ENCODE measurements at regions not wholly inside any gene's neighbourhood (a gene's known extent, or its start where the extent isn't known, plus 50 kb on each side); places are given as distances from the start of the nearest gene placed in this dataset.
"Not testable (repeated sequence)": the region's sequence is repeated elsewhere in the genome, so short reads cannot be mapped to it uniquely, and the experiment has no call there.

DNA sequence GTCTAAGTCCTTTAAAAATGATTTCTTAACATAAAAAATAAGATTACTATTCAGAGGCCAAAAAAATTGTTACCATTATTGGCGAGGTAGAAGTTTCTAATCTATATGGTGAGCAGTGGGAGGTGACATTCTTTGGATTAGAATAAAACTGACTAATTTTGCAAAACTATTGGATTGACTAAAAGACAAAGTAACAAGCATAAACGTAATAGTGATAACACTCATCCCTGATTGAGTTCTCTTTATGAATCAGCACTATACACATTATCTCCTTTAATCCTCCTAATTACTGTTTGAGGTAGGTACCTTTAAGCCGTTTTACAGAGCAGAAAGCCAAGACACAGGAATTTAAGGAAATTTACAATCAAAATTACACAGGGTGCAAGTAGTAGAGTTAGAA, 139.2 kb upstream of the NRP1 start:
- DNase-seq (ENCODE audit: low read depth): no peak

DNA sequence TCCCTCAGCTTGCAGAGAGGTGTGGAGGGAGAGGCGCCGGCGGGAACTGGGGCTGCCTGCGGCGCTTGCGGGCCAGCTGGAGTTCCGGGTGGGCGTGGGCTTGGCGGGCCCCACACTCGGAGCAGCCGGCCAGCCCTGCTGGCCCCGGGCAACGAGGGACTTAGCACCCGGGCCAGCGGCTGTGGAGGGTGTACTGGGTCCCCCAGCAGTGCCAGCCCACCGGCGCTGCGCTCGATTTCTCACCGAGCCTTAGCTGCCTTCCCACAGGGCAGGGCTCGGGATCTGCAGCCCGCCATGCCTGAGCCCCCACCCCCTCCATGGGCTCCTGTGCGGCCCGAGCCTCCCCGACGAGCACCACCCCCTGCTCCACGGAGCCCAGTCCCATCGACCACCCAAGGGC, 133.5 kb upstream of the NRP1 start:
- not testable (repeated sequence) for DNase-seq (ENCODE audit: low read depth)

- peak; percentile 63 for DNase-seq (ENCODE audit: low read depth)
Observed at GRCh38 chr10:33465747-33466146, 131.3 kb upstream of the NRP1 start.

DNA sequence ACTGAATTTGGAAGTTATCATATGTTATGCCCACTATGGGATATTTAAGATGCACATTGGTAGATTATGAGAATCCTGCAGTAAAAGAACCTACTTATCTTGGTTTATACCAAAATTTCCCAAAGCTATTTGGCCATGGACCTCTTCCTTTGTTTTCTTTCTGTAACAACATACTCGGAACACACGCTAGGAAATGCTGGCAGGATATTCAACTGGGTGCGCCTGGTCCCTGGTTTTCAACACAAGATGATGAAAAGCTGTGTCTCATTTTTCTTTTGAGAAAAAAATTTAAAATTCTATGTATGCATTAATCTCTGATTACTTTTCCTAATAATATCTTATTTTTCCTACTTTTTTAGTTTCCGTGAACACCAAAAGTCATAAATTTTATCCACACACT, 128.5 kb upstream of the NRP1 start:
- DNase-seq (ENCODE audit: low read depth): no peak

- DNase-seq (ENCODE audit: low read depth): no peak
Observed at GRCh38 chr10:33461295-33461640, 126.8 kb upstream of the NRP1 start.

- peak; percentile 44 for DNase-seq (ENCODE audit: low read depth)
Observed at GRCh38 chr10:33460505-33461294, 126.2 kb upstream of the NRP1 start.

- no peak for DNase-seq (ENCODE audit: low read depth)
Observed at GRCh38 chr10:33459602-33460001, 125.1 kb upstream of the NRP1 start.

DNA sequence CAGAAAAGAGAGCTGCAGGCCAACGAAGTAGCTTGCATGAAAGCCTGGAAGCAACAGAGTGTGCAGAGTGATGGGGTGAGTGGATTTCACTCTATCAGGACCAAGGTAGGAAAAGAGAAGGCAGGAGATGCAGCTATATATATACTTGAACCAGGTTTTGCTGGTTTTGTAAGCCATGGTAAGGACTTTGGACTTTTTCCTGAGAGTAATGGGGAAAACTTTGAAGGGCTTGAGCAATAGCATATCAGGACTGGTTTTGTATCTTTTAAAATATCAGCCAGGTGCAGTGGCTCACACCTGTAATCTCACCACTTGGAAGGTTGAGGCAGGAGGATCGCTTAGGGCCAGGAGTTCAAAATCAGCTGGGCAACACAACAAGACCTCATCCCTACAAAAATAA, 120.6 kb upstream of the NRP1 start:
- DNase-seq (ENCODE audit: low read depth): no peak

DNA sequence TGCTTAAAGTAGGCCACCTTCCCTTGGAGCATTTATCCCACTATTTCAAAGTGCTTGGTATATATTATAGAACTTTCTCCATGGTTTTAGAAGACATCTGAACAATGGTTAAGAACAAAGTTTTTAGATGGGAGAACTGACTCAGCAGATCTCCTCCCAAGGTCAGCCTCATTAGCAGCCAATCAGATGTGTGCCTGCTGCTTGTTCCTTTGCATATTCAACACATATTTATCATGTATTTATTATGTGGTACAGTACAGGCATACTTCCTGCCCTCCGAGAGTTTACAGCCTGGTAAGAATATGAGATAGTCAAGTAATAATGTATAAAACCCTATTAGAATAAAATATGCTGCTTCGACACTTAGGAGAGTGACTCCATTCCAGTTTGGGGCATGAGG, 120.1 kb upstream of the NRP1 start:
- DNase-seq (ENCODE audit: low read depth): no peak

DNA sequence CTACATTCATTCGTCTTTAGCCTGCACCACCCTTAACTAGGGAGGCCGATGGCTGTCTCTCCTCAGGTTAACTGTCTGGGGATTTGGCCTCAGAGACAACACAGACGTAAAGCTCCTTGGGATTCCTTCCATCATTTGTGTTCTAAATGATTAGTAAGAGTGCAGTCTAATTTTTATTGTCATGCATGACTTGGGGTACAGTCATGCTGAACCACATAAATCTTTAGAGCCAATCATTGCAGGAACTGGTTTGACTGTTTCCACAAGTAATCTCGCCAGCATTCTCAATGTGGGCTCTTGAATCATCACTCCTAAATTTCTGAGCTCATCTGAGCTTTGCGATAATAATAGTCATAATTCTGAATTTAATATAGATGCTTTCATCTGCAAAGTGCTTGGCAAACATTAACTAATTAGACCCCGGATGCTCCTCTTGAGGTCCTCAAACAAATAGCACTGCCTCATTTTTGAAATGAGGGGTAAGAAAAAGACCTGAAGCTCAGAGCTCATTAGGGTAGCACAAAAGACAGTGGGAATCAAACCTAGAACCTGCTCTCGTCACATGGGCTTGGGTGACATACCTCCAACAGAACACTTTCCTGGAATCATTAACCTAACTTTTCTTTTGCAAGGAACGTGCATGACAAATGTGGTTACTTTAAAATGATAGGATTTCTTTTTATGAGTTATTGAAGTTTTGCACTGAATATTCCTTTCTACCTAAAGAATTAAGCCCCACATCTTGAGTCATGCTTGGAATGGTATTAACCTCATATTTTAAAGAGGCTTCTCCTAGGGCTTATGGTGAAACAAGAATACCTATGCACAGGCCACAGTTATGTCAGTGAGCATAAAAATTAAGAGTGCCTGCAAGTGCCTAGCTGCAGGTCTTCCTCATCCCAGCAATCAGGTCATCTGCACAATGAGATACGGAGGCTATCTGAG, 118.9 kb upstream of the NRP1 start:
- peak; percentile 52 for DNase-seq (ENCODE audit: low read depth)

DNA sequence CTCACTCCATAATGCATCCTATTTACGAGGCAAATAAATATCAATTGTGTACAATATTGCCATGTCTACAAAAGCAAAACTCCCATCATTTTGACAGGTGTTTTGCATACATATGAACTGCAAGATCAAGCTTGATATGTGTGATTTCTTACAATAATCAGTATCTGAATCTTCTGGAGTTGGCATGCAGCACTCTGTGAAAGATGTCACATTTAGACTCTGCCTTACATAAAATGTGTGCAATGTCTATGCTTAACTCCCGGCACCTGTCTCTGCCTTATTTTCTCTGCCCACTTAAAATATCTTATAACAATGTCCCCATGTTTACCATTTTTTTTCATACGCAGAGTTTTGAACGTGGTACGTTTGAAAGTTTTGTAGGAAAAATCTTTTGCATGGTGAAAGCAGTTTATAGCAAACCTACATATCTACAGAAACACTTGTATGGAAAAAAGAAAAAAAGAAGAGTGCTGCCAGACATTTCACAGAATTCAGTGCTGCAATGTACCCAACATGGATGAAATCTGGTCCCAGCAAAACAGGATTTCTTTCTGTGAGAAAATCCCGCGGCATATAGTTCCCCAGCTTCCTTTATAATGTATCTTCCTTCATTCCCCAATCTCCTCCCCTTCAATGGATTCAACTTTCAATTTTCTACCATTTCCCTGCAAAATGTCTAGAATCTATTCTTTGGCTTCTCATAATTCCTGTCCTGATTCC, 114.1 kb upstream of the NRP1 start:
- no peak for DNase-seq (ENCODE audit: low read depth)

- DNase-seq (ENCODE audit: low read depth): peak; percentile 61
Observed at GRCh38 chr10:33441561-33441960, 107.1 kb upstream of the NRP1 start.

DNA sequence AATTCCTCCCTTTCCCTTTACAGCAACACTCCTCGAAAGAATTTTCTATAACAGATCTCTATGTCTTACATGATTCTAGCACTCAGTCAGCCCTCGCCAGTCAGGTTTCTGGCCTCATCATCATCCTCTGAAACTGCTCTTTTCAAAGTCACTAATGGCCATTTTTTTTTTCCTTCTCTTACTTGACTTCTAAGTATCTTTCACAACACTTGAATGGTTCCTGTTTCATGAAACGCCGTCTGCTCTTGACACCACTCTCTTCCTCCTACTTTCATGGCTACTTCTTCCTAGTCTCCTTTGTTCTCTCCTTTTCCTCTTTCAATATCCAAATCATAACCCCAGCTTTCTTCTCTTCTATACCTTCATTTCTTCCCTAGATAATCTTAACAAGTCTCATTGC, 100.5 kb upstream of the NRP1 start:
- DNase-seq (ENCODE audit: low read depth): no peak

- peak; percentile 79 for DNase-seq (ENCODE audit: low read depth)
Observed at GRCh38 chr10:33428682-33429081, 94.2 kb upstream of the NRP1 start.

DNA sequence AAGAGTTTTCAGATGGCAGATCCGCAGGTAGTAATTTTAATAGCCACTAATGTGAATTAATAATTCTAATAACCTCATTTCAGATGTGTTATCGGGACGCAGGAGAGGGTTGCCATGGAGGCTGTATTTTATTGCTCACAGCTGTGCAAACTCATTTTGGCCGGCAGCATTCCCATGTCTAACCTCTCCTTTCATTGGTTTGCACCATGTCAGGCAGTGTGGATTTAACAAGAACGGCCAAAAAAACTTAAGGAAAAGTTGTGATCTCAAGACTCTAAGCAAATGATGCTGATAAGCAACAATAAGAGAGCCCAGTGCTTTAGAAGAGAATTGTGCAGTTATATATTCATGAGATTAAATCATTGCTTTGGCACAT, 88.7 kb upstream of the NRP1 start:
- no peak for DNase-seq (ENCODE audit: low read depth)

GRCh38 chr10:33422471-33423153, 88.1 kb upstream of the NRP1 start:
- DNase-seq (ENCODE audit: low read depth): no peak

DNA sequence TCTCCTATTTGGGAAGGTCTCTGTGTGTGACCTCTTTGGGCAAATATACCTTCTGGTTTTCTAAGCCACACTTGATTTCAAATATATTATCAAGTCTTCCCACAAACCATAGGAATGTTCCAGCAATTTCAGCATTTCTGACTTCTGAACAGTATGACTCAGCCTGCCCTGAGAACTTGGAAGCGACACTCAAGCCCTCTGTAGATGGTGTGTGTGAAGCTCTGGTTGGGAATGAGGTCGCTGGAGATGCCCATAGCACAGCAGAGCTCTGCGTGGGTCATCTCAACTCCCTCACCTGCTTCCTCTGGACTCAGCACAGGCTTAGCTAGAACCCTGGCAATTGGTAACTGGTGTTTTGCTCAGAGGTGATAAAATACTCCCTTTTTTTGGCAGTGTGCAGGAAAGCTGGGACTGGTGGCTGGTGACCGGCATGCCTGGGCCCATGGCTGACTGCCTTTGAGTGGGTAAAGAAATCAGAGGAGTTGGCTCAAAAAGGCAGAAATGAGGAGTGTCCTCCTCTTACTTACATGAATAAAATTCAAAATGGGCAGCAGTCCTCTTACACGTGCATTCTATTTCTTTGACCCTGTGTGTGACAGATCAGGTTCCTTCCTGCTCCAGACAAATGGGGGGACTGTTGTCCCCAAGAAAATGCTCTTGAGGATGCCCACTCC, 87.5 kb upstream of the NRP1 start:
- peak; percentile 88 for DNase-seq (ENCODE audit: low read depth)

DNA sequence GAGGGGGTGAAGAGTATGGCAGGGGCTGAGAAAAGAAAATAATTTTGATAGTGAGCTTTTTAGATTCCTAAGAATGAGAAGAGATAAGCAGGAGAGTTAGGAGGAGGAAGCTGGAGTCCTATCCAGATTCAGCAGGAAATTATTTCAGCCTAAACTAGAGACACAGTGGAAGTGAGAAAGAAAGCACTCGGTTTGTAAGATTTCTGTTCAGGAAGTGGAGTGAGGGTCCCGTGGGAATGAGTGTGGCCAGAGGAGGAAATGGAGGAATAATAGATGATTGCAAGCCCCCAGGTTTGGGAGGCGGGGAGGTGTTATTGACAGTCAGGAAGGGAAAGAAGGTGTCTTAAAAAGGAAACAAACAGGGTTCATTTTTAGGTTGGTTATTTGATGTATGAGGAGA, 84.8 kb upstream of the NRP1 start:
- no peak for DNase-seq (ENCODE audit: low read depth)

- no peak for DNase-seq (ENCODE audit: low read depth)
Observed at GRCh38 chr10:33418301-33418700, 83.8 kb upstream of the NRP1 start.

GRCh38 chr10:33416691-33417090, 82.2 kb upstream of the NRP1 start:
- no peak for DNase-seq (ENCODE audit: low read depth)

GRCh38 chr10:33416209-33416608, 81.7 kb upstream of the NRP1 start:
- DNase-seq (ENCODE audit: low read depth): no peak

DNA sequence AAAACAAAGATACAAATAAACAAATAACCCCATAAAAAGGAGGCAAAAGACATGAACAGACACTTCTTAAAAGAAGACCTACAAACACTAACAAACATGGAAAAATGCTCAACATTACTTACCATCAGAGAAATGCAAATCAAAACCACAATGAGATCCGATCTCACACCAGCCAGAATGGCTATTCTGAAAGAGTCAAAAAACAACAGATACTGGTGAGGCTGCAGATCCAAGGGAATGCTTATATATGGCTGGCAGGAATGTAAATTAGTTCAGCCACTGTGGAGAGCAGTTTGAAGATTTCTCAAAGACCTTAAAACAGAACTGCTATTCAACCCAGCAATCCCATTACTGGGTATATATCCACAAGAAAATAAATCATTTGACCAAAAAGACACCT, 80.4 kb upstream of the NRP1 start:
- DNase-seq (ENCODE audit: low read depth): no peak
